SIG-M5 treated with dmso at 0.1 percent for 504 hours (cell line): ENCODE measurements at regions not wholly inside any gene's neighbourhood (a gene's known extent, or its start where the extent isn't known, plus 50 kb on each side); places are given as distances from the start of the nearest gene placed in this dataset.

Experiments
- DNase-seq: peaks from one replicate; lab custom pipeline; 2025; ENCODE audit not compliant: unreplicated experiment; lab: John Stamatoyannopoulos, UW

- DNase-seq = no peak
These were observed 59.7 kb upstream of the IL15 start for GRCh38 chr4:141576585-141577110.

- no peak for DNase-seq
These were observed 57.9 kb upstream of the IL15 start for GRCh38 chr4:141578451-141578850.

DNA sequence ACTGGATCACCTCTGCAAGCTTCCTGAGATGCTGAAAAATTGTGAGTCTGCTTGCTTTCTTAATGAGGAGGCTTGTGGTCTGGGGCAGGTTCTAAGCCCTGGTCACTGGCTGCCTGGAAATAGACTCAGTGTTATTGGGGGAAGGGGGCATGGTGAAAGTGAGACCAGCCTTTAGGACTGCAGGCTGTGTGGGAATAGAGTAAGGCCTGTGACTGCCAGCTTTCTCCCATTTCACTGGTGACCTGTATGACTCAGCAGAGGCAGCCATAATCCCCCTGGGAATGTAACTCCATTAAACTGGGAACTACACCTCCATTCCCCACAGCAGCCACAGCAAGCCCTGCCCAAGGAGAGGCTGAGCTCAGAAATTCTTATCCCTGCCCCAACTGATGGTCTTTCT is 55.9 kb upstream of the IL15 start:
- DNase-seq = no peak
